ENCODE measurements at regions not wholly inside any gene's neighbourhood (a gene's known extent, or its start where the extent isn't known, plus 50 kb on each side); places are given as distances from the start of the nearest gene placed in this dataset.

GRCh38 chr7:116083796-116084195 is 53.2 kb upstream of the TFEC start:
- DNase-seq: no peak

GRCh38 chr7:116086547-116087045 is 56.0 kb upstream of the TFEC start:
- DNase-seq: no peak

- no peak for DNase-seq
These were observed 56.7 kb upstream of the TFEC start for GRCh38 chr7:116087291-116087690.

- DNase-seq: no peak
These were observed 57.4 kb upstream of the TFEC start for GRCh38 chr7:116087984-116088383.

GRCh38 chr7:116089293-116089692 is 58.7 kb upstream of the TFEC start:
- DNase-seq: no peak

- no peak for DNase-seq
These were observed 63.1 kb upstream of the TFEC start for GRCh38 chr7:116093516-116094301.

GRCh38 chr7:116095396-116095795 is 64.8 kb upstream of the TFEC start:
- DNase-seq: no peak

- no peak for DNase-seq
These were observed 66.9 kb upstream of the TFEC start for GRCh38 chr7:116097365-116098009.

GRCh38 chr7:116098175-116098574 is 67.6 kb upstream of the TFEC start:
- no peak for DNase-seq

GRCh38 chr7:116100626-116101025 is 70.1 kb upstream of the TFEC start:
- no peak for DNase-seq

GRCh38 chr7:116101704-116102103 is 71.1 kb upstream of the TFEC start:
- DNase-seq: no peak

GRCh38 chr7:116111475-116111874 is 80.9 kb upstream of the TFEC start:
- no peak for DNase-seq

GRCh38 chr7:116113310-116113709 is 82.7 kb upstream of the TFEC start:
- no peak for DNase-seq

GRCh38 chr7:116120839-116121238 is 89.5 kb upstream of the TES start:
- no peak for DNase-seq

GRCh38 chr7:116122972-116123595 is 87.3 kb upstream of the TES start:
- DNase-seq: peak in 2 of 56 donors; percentile 1 to 6

GRCh38 chr7:116128139-116128538 is 82.2 kb upstream of the TES start:
- DNase-seq: no peak

- DNase-seq: no peak
These were observed 75.0 kb upstream of the TES start for GRCh38 chr7:116135306-116135705.

- peak in 7 of 56 donors; percentile 0 to 22 (median 2) for DNase-seq
These were observed 72.0 kb upstream of the TES start for GRCh38 chr7:116138202-116138801.

GRCh38 chr7:116139007-116139406 is 71.3 kb upstream of the TES start:
- DNase-seq: peak in 46 of 56 donors; percentile 2 to 69 (median 34)

GRCh38 chr7:116139807-116140206 is 70.5 kb upstream of the TES start:
- no peak for DNase-seq

- DNase-seq: no peak
These were observed 68.0 kb upstream of the TES start for GRCh38 chr7:116142374-116142773.

- no peak for DNase-seq
These were observed 67.5 kb upstream of the TES start for GRCh38 chr7:116142850-116143249.

Measured in nucleus accumbens (tissue), 56 donors.